ENCODE measurements at regions not wholly inside any gene's neighbourhood (a gene's known extent, or its start where the extent isn't known, plus 50 kb on each side); places are given as distances from the start of the nearest gene placed in this dataset.
"Not testable (repeated sequence)": the region's sequence is repeated elsewhere in the genome, so short reads cannot be mapped to it uniquely, and the experiment has no call there.

DNA sequence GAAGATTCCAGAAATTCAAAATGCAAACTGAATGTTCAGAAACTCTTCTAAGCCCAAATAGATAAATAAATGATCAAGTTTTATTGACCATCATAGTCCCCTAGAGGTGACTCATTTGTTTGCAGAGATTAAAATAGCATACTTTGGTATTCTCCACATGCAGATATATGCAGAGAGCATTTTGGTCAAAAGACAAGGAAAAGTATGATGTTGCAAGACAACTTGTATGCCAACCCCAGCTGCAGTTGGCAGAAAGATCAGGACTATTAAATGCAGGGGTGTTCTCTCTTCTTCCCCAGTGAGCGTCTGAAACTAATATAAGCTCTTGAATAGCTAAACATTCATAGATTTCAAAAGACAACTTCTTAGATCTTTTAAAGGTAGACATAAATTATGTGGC is 404.9 kb downstream of the LTN1 start:
- Histone ChIP-seq H3K27ac (ENCODE audit: control insufficient read depth, insufficient read depth, low read length) (no peak overlapping the region), H4K20me1 (ENCODE audit: control insufficient read depth, extremely low read depth, insufficient read depth, low read length) (no peaks in the 10 kb centered on the region), H3K9ac (ENCODE audit: control insufficient read depth, extremely low read depth, insufficient read depth, low read length) (no peak overlapping the region), H3K79me2 (ENCODE audit: control insufficient read depth, insufficient read depth, low read length) (no peaks in the 10 kb centered on the region), H3K9me1 (ENCODE audit: control insufficient read depth, extremely low read depth, insufficient read depth, low read length) (no peaks in the 10 kb centered on the region), H3K27me3 (ENCODE audit: control insufficient read depth, extremely low read depth, insufficient read depth, low read length) (no peaks in the 10 kb centered on the region), H2AFZ (ENCODE audit: control insufficient read depth, low read length) (no peak overlapping the region), H3K36me3 (ENCODE audit: control insufficient read depth in 2 of 2, extremely low read depth in 1 of 2, insufficient read depth in 2 of 2, low read length in 2 of 2) (no peaks in the 10 kb centered on the region), H3K4me2 (ENCODE audit: control insufficient read depth, extremely low read depth, insufficient read depth, low read depth, low read length) (no peak overlapping the region), H3K4me3 (ENCODE audit: control insufficient read depth in 2 of 3, extremely low read depth in 1 of 3, insufficient read depth in 2 of 3, low read depth in 1 of 3, low read length in 3 of 3) (no peak overlapping the region), H3K4me1 (ENCODE audit: control insufficient read depth, extremely low read depth, insufficient read depth, low read length) (no peaks in the 10 kb centered on the region), H3K9me3 (ENCODE audit: control insufficient read depth, low read depth, low read length) (no peaks in the 10 kb centered on the region)
- DNase-seq (ENCODE audit: low read depth, low spot score) (no peak), FAIRE-seq (no peak)
- dilution Hi-C loops (cut with MboI; ENCODE audit: extremely low pct_ligation_motif_present, low sequenced_read_pairs): no loop called here
- no peak for TF ChIP-seq EZH2 (IDR thresholded peaks at IDR 0.05; ENCODE audit: low read length)
- TF ChIP-seq, protein P1, sequence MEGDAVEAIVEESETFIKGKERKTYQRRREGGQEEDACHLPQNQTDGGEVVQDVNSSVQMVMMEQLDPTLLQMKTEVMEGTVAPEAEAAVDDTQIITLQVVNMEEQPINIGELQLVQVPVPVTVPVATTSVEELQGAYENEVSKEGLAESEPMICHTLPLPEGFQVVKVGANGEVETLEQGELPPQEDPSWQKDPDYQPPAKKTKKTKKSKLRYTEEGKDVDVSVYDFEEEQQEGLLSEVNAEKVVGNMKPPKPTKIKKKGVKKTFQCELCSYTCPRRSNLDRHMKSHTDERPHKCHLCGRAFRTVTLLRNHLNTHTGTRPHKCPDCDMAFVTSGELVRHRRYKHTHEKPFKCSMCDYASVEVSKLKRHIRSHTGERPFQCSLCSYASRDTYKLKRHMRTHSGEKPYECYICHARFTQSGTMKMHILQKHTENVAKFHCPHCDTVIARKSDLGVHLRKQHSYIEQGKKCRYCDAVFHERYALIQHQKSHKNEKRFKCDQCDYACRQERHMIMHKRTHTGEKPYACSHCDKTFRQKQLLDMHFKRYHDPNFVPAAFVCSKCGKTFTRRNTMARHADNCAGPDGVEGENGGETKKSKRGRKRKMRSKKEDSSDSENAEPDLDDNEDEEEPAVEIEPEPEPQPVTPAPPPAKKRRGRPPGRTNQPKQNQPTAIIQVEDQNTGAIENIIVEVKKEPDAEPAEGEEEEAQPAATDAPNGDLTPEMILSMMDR (optimal IDR thresholded peaks at IDR 0.05 in 1 of 3, IDR thresholded peaks at IDR 0.05 in 1 of 3, conservative IDR thresholded peaks at IDR 0.05 in 1 of 3; ENCODE audit: extremely low read depth in 1 of 3, insufficient read depth in 2 of 3, low read length in 3 of 3): no peak

- H3K4me3 ChIP-seq (ENCODE audit: control insufficient read depth in 2 of 3, extremely low read depth in 1 of 3, insufficient read depth in 2 of 3, low read depth in 1 of 3, low read length in 3 of 3): no peak overlapping the region
- FAIRE-seq: no peak
- no peaks in the 10 kb centered on the region for H3K9me1 ChIP-seq (ENCODE audit: control insufficient read depth, extremely low read depth, insufficient read depth, low read length)
- H3K4me1 ChIP-seq (ENCODE audit: control insufficient read depth, extremely low read depth, insufficient read depth, low read length): no peaks in the 10 kb centered on the region
- TF ChIP-seq, protein P1 (optimal IDR thresholded peaks at IDR 0.05 in 1 of 3, IDR thresholded peaks at IDR 0.05 in 1 of 3, conservative IDR thresholded peaks at IDR 0.05 in 1 of 3; ENCODE audit: extremely low read depth in 1 of 3, insufficient read depth in 2 of 3, low read length in 3 of 3): no peak
- no peak for TF ChIP-seq EZH2 (IDR thresholded peaks at IDR 0.05; ENCODE audit: low read length)
- dilution Hi-C loops (cut with MboI; ENCODE audit: extremely low pct_ligation_motif_present, low sequenced_read_pairs): no loop called here
- H3K9ac ChIP-seq (ENCODE audit: control insufficient read depth, extremely low read depth, insufficient read depth, low read length): no peak overlapping the region
- no peaks in the 10 kb centered on the region for H4K20me1 ChIP-seq (ENCODE audit: control insufficient read depth, extremely low read depth, insufficient read depth, low read length)
- H3K79me2 ChIP-seq (ENCODE audit: control insufficient read depth, insufficient read depth, low read length): no peaks in the 10 kb centered on the region
- H3K9me3 ChIP-seq (ENCODE audit: control insufficient read depth, low read depth, low read length): no peaks in the 10 kb centered on the region
- no peak overlapping the region for H2AFZ ChIP-seq (ENCODE audit: control insufficient read depth, low read length)
- no peaks in the 10 kb centered on the region for H3K27me3 ChIP-seq (ENCODE audit: control insufficient read depth, extremely low read depth, insufficient read depth, low read length)
- no peaks in the 10 kb centered on the region for H3K36me3 ChIP-seq (ENCODE audit: control insufficient read depth in 2 of 2, extremely low read depth in 1 of 2, insufficient read depth in 2 of 2, low read length in 2 of 2)
- no peak overlapping the region for H3K4me2 ChIP-seq (ENCODE audit: control insufficient read depth, extremely low read depth, insufficient read depth, low read depth, low read length)
- no peak overlapping the region for H3K27ac ChIP-seq (ENCODE audit: control insufficient read depth, insufficient read depth, low read length)
- no peak for DNase-seq (ENCODE audit: low read depth, low spot score)
Observed at GRCh38 chr21:28581976-28582375, 410.7 kb downstream of the LTN1 start.

GRCh38 chr21:28581311-28581731 is 411.4 kb downstream of the LTN1 start:
- H3K27ac ChIP-seq (ENCODE audit: control insufficient read depth, insufficient read depth, low read length); H3K36me3 ChIP-seq (ENCODE audit: control insufficient read depth in 2 of 2, extremely low read depth in 1 of 2, insufficient read depth in 2 of 2, low read length in 2 of 2); dilution Hi-C loops (cut with MboI; ENCODE audit: extremely low pct_ligation_motif_present, low sequenced_read_pairs); DNase-seq (ENCODE audit: low read depth, low spot score); H3K27me3 ChIP-seq (ENCODE audit: control insufficient read depth, extremely low read depth, insufficient read depth, low read length); H3K9me1 ChIP-seq (ENCODE audit: control insufficient read depth, extremely low read depth, insufficient read depth, low read length); H2AFZ ChIP-seq (ENCODE audit: control insufficient read depth, low read length); H3K79me2 ChIP-seq (ENCODE audit: control insufficient read depth, insufficient read depth, low read length); H3K4me1 ChIP-seq (ENCODE audit: control insufficient read depth, extremely low read depth, insufficient read depth, low read length); H4K20me1 ChIP-seq (ENCODE audit: control insufficient read depth, extremely low read depth, insufficient read depth, low read length); H3K9me3 ChIP-seq (ENCODE audit: control insufficient read depth, low read depth, low read length); H3K4me2 ChIP-seq (ENCODE audit: control insufficient read depth, extremely low read depth, insufficient read depth, low read depth, low read length); H3K9ac ChIP-seq (ENCODE audit: control insufficient read depth, extremely low read depth, insufficient read depth, low read length); FAIRE-seq; H3K4me3 ChIP-seq (ENCODE audit: control insufficient read depth in 2 of 3, extremely low read depth in 1 of 3, insufficient read depth in 2 of 3, low read depth in 1 of 3, low read length in 3 of 3): not testable (repeated sequence)
